NCI-H1105 treated with DMSO at 0.1 percent for 48 hours (cell line): ENCODE measurements at regions not wholly inside any gene's neighbourhood (a gene's known extent, or its start where the extent isn't known, plus 50 kb on each side); places are given as distances from the start of the nearest gene placed in this dataset.
A peak's percentile ranks its signal among the peaks of the same experiment; 100 is the strongest.

Experiments used
- DNase-seq: peaks from one replicate; lab custom pipeline; 2025; lab: John Stamatoyannopoulos, UW

- DNase-seq, result no peak
These were observed 220.5 kb downstream of the CENPF start for GRCh38 chr1:214823311-214824117.

GRCh38 chr1:214824763-214825162 lies 221.8 kb downstream of the CENPF start:
- DNase-seq, result peak; percentile 22

- DNase-seq, result no peak
These were observed 223.6 kb downstream of the CENPF start for GRCh38 chr1:214826619-214827018.

- DNase-seq, result no peak
These were observed 224.9 kb downstream of the CENPF start for GRCh38 chr1:214827883-214828282.

- no peak for DNase-seq
These were observed 227.9 kb downstream of the CENPF start for GRCh38 chr1:214830941-214831340.

GRCh38 chr1:214831956-214832355 lies 229.0 kb downstream of the CENPF start:
- no peak for DNase-seq

- DNase-seq, result no peak
These were observed 230.3 kb downstream of the CENPF start for GRCh38 chr1:214833178-214833756.

GRCh38 chr1:214837376-214837775 lies 234.4 kb downstream of the CENPF start:
- no peak for DNase-seq

- DNase-seq, result no peak
These were observed 235.4 kb downstream of the CENPF start for GRCh38 chr1:214838351-214838750.

GRCh38 chr1:214840356-214840755 lies 237.4 kb downstream of the CENPF start:
- no peak for DNase-seq

- no peak for DNase-seq
These were observed 239.7 kb upstream of the KCNK2 start for GRCh38 chr1:214842856-214843255.

GRCh38 chr1:214843281-214843680 lies 239.3 kb upstream of the KCNK2 start:
- DNase-seq, result no peak

GRCh38 chr1:214844319-214844718 lies 238.2 kb upstream of the KCNK2 start:
- DNase-seq, result no peak

GRCh38 chr1:214846276-214846675 lies 236.3 kb upstream of the KCNK2 start:
- no peak for DNase-seq

- DNase-seq, result no peak
These were observed 235.3 kb upstream of the KCNK2 start for GRCh38 chr1:214847071-214847810.

- DNase-seq, result no peak
These were observed 234.4 kb upstream of the KCNK2 start for GRCh38 chr1:214848101-214848500.

- no peak for DNase-seq
These were observed 232.0 kb upstream of the KCNK2 start for GRCh38 chr1:214850432-214851050.

GRCh38 chr1:214853340-214853739 lies 229.2 kb upstream of the KCNK2 start:
- DNase-seq, result no peak

- no peak for DNase-seq
These were observed 228.2 kb upstream of the KCNK2 start for GRCh38 chr1:214854126-214854875.

- no peak for DNase-seq
These were observed 225.7 kb upstream of the KCNK2 start for GRCh38 chr1:214856843-214857242.

- DNase-seq, result peak; percentile 14
These were observed 224.8 kb upstream of the KCNK2 start for GRCh38 chr1:214857716-214858115.

GRCh38 chr1:214859647-214860046 lies 222.9 kb upstream of the KCNK2 start:
- DNase-seq, result peak; percentile 90
